ENCODE measurements at regions not wholly inside any gene's neighbourhood (a gene's known extent, or its start where the extent isn't known, plus 50 kb on each side); places are given as distances from the start of the nearest gene placed in this dataset.
"Not testable (repeated sequence)": the region's sequence is repeated elsewhere in the genome, so short reads cannot be mapped to it uniquely, and the experiment has no call there.

DNA sequence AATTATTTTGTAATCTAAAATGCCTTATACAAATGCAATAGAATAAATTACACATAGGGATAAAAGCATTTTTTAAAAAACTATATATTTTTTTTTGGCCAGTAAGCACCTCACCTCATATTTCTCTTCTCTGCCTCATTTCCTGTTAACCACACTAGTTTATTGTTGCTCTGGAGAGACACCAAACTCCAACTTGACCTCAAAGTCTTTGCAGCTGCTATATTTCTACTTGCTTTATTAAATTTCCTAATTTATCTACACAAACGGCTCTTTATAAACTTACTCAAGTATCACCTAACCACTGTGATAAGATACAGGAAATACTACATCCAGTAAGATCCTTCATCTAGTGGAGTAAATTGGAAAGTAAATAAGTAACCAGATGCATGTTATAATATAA is 622.3 kb downstream of the C12orf50 start:
- Mint-ChIP-seq H3K4me3 (ENCODE audit: unreplicated experiment) (no peak overlapping the region), H3K27ac (ENCODE audit: unreplicated experiment) (no peak overlapping the region), H3K36me3 (ENCODE audit: low read depth) (peaks cover 4% of the 10 kb centered on the region), H3K9me3 (ENCODE audit: low read depth) (peaks cover 13% of the 10 kb centered on the region), H3K27me3 (ENCODE audit: low read depth) (no peaks in the 10 kb centered on the region), H3K4me1 (ENCODE audit: low read depth) (peaks cover 16% of the 10 kb centered on the region)
- DNase-seq (ENCODE audit: low spot score) = no peak
- TF ChIP-seq, protein P1, sequence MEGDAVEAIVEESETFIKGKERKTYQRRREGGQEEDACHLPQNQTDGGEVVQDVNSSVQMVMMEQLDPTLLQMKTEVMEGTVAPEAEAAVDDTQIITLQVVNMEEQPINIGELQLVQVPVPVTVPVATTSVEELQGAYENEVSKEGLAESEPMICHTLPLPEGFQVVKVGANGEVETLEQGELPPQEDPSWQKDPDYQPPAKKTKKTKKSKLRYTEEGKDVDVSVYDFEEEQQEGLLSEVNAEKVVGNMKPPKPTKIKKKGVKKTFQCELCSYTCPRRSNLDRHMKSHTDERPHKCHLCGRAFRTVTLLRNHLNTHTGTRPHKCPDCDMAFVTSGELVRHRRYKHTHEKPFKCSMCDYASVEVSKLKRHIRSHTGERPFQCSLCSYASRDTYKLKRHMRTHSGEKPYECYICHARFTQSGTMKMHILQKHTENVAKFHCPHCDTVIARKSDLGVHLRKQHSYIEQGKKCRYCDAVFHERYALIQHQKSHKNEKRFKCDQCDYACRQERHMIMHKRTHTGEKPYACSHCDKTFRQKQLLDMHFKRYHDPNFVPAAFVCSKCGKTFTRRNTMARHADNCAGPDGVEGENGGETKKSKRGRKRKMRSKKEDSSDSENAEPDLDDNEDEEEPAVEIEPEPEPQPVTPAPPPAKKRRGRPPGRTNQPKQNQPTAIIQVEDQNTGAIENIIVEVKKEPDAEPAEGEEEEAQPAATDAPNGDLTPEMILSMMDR (IDR thresholded peaks at IDR 0.05) = no peak

DNA sequence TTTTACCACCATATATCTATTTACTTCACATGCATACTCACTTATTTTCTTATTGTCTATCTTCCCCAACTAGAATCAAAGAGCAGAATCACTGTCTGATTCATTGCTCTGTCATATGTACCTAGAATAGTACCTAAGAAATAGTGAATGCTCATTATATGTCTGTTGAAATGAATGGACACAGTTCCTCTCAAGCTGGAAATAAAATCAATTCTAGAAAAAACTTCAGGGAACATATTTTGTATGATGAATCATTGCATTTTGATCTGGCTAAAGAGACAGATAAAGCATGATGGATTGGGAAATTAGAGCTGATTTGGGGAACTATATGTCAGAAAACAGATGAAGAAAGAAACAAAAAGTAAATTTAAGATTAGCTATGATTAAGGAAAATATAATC is 623.3 kb downstream of the C12orf50 start:
- Mint-ChIP-seq H3K4me1 (ENCODE audit: low read depth) (peaks cover 16% of the 10 kb centered on the region), H3K27ac (ENCODE audit: unreplicated experiment) (no peak overlapping the region)

DNA sequence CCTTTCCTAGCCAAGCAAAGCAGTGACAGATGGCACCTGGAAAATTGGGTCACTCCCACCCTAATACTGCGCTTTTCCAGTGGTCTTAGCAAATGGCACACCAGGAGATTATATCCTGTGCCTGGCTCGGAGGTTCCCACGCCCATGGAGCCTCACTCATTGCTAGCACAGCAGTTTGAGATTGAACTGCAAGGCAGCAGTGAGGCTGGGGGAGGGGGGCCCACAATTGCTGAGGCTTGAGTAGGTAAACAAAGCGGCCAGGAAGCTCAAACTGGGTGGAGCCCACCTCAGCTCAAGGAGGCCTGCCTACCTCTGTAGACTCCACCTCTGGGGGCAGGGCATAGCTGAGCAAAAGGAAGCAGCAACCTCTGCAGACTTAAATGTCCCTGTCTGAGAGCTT is 635.0 kb downstream of the C12orf50 start:
- H3K27me3 Mint-ChIP-seq (ENCODE audit: low read depth); H3K27ac Mint-ChIP-seq (ENCODE audit: unreplicated experiment); H3K4me3 Mint-ChIP-seq (ENCODE audit: unreplicated experiment); DNase-seq (ENCODE audit: low spot score); H3K4me1 Mint-ChIP-seq (ENCODE audit: low read depth); H3K36me3 Mint-ChIP-seq (ENCODE audit: low read depth): not testable (repeated sequence)
- peaks cover 23% of the 10 kb centered on the region for H3K9me3 Mint-ChIP-seq (ENCODE audit: low read depth)

More for the DNA sequence above, 623.3 kb downstream of the C12orf50 start:
- Mint-ChIP-seq H3K9me3 (ENCODE audit: low read depth) (peaks cover 7% of the 10 kb centered on the region), H3K4me3 (ENCODE audit: unreplicated experiment) (no peak overlapping the region), H3K27me3 (ENCODE audit: low read depth) (no peaks in the 10 kb centered on the region), H3K36me3 (ENCODE audit: low read depth) (peaks cover 4% of the 10 kb centered on the region)
- no peak for DNase-seq (ENCODE audit: low spot score)
- TF ChIP-seq, protein P1 (IDR thresholded peaks at IDR 0.05) = no peak

DNA sequence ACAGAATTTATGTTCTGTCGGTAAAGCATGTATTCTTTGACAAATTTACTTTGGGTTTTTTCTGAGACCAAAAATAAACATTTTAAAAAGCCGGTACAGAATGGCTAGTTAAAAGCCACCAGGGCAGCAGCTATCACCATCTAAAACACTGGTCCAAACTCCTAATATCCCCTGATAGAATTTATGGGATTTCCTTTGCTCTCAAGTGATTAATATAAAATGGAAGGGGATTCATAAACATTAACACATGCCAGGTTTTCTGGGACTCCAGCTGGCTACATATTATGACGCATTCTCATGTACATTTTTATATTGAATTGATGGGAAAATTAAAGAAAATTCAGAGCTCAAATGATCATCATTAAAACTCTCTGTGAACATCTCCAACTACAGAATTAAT is 640.8 kb downstream of the C12orf50 start:
- no peak for DNase-seq (ENCODE audit: low spot score)
- TF ChIP-seq, protein P1 (IDR thresholded peaks at IDR 0.05) = no peak
- peaks cover 5% of the 10 kb centered on the region for H3K9me3 Mint-ChIP-seq (ENCODE audit: low read depth)
- peaks cover 5% of the 10 kb centered on the region for H3K27me3 Mint-ChIP-seq (ENCODE audit: low read depth)
- H3K27ac Mint-ChIP-seq (ENCODE audit: unreplicated experiment) = no peak overlapping the region
- no peak overlapping the region for H3K4me3 Mint-ChIP-seq (ENCODE audit: unreplicated experiment)
- no peaks in the 10 kb centered on the region for H3K4me1 Mint-ChIP-seq (ENCODE audit: low read depth)
- peaks cover 1% of the 10 kb centered on the region for H3K36me3 Mint-ChIP-seq (ENCODE audit: low read depth)

DNA sequence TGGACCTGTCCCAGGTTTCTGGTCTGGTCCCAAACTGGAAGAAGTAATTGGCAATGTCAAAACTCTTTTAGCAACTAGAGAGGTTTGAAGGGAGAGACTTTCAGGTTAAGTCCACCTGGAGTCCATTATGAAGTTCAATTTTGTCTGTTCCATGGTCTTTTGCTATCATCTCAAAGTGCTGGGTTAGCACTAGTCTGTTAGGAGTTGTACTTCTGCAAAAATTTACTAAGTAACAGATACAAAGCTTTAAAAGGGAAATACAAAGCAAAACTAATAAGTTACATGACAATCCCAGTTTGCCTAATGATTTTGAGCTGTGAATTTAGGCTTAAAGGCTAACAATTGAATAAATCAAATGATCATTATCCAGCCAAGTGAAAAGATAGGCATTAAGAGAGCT is 643.9 kb downstream of the C12orf50 start:
- Mint-ChIP-seq H3K27ac (ENCODE audit: unreplicated experiment) (no peak overlapping the region), H3K4me3 (ENCODE audit: unreplicated experiment) (no peak overlapping the region), H3K27me3 (ENCODE audit: low read depth) (peaks cover 5% of the 10 kb centered on the region), H3K9me3 (ENCODE audit: low read depth) (peaks cover 2% of the 10 kb centered on the region), H3K36me3 (ENCODE audit: low read depth) (no peaks in the 10 kb centered on the region), H3K4me1 (ENCODE audit: low read depth) (peaks cover 3% of the 10 kb centered on the region)
- TF ChIP-seq, protein P1 (IDR thresholded peaks at IDR 0.05) = no peak
- no peak for DNase-seq (ENCODE audit: low spot score)

DNA sequence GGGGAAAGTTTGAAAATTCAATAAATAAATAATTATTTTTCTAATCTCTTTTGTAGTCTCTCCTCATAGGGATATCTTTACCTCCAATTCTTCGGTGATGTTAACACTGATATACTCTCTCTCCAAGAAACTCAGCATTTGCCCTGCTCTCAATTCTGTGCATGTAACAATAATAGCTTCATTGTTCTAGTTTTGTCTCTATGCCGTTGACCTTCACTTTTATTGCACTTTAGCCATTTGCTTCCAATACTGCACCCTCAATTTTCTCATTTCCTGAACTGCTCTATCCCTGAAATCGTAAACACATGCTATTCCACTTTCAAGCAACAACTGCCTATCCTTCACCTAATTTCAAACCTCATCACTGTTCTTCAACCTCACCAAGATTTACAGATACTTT is 645.0 kb downstream of the C12orf50 start:
- Mint-ChIP-seq H3K27me3 (ENCODE audit: low read depth) (peaks cover 5% of the 10 kb centered on the region), H3K4me3 (ENCODE audit: unreplicated experiment) (no peak overlapping the region), H3K4me1 (ENCODE audit: low read depth) (peaks cover 3% of the 10 kb centered on the region), H3K9me3 (ENCODE audit: low read depth) (peaks cover 2% of the 10 kb centered on the region), H3K27ac (ENCODE audit: unreplicated experiment) (no peak overlapping the region), H3K36me3 (ENCODE audit: low read depth) (no peaks in the 10 kb centered on the region)
- TF ChIP-seq, protein P1 (IDR thresholded peaks at IDR 0.05) = no peak
- DNase-seq (ENCODE audit: low spot score) = no peak
